HL-60 (cell line): ENCODE measurements at regions not wholly inside any gene's neighbourhood (a gene's known extent, or its start where the extent isn't known, plus 50 kb on each side); places are given as distances from the start of the nearest gene placed in this dataset.

Source experiments
- CTCF ChIP-seq: IDR thresholded peaks from one replicate; pipeline ENCODE4 v1.5.1; 2011; ENCODE audit warnings: low read length, control low read depth, inconsistent platforms; ENCODE audit not compliant: insufficient read depth
- GABPA ChIP-seq: IDR thresholded peaks from 2 replicates; pipeline ENCODE4 v1.6.1; 2012; ENCODE audit warnings: low read depth
- POLR2AphosphoS5 ChIP-seq: IDR thresholded peaks from 2 replicates; pipeline ENCODE4 v1.6.1; 2012; ENCODE audit warnings: low read depth
- SPI1 ChIP-seq: IDR thresholded peaks from 2 replicates; pipeline ENCODE4 v1.6.1; 2012; ENCODE audit warnings: low read depth, mild to moderate bottlenecking, borderline replicate concordance
- TF ChIP-seq, protein P1 (sequence below): IDR thresholded peaks from 2 replicates; pipeline ENCODE4 v1.6.1; 2012; ENCODE audit warnings: low read depth; ENCODE audit not compliant: insufficient replicate concordance

DNA sequence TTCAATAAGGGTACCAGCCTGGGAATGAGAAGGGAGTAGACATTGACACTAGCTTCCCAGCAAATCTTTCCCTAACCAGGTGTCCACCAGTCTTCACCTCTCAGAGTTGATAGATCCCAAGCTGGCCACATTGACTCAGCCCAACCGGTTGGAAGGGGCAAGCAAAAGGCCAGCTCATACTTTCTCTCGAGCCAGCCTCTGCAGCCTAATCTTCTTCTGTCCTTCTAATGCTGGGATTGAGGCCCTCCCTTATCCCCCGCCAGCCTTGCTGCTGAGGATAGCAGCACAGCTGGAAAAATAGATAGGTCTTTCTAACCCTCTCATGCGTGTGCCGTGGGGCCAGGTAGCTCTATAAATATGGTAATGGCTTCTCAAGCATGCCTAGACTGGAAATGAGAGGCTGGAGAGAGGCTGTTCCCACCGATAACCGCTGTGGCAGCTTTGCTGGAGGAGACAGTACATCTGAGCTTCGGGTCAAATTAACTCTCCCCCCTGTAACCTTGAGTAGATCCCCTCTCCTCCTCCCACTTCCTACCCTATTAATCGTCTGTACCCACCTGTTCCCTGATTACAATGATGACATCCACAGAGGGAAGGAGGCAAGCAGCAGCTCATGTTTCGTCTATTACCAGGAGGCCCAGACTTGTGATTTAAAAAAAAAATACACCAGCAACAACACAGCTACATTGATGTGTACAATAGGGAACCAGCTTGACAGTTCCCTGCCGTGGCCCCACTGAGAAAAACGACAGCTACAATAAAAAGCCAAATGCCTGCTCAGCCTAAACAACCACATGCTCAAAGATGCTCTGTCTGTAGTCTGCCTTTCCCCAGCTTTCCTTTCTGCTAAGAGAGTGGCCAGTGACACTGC is 219.9 kb upstream of the BRINP1 start:
- no peak for TF ChIP-seq CTCF
- TF ChIP-seq POLR2AphosphoS5: no peak
- TF ChIP-seq, protein P1, sequence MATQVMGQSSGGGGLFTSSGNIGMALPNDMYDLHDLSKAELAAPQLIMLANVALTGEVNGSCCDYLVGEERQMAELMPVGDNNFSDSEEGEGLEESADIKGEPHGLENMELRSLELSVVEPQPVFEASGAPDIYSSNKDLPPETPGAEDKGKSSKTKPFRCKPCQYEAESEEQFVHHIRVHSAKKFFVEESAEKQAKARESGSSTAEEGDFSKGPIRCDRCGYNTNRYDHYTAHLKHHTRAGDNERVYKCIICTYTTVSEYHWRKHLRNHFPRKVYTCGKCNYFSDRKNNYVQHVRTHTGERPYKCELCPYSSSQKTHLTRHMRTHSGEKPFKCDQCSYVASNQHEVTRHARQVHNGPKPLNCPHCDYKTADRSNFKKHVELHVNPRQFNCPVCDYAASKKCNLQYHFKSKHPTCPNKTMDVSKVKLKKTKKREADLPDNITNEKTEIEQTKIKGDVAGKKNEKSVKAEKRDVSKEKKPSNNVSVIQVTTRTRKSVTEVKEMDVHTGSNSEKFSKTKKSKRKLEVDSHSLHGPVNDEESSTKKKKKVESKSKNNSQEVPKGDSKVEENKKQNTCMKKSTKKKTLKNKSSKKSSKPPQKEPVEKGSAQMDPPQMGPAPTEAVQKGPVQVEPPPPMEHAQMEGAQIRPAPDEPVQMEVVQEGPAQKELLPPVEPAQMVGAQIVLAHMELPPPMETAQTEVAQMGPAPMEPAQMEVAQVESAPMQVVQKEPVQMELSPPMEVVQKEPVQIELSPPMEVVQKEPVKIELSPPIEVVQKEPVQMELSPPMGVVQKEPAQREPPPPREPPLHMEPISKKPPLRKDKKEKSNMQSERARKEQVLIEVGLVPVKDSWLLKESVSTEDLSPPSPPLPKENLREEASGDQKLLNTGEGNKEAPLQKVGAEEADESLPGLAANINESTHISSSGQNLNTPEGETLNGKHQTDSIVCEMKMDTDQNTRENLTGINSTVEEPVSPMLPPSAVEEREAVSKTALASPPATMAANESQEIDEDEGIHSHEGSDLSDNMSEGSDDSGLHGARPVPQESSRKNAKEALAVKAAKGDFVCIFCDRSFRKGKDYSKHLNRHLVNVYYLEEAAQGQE: no peak
- no peak for TF ChIP-seq SPI1
- no peak for TF ChIP-seq GABPA
